Stimulated activated CD8-positive, alpha-beta memory T cell treated with anti-CD3 and anti-CD28 coated beads, Interleukin-12 subunit alpha, Interleukin-12 subunit beta, amount 100 ng/mL, for 4 hours (primary cell): ENCODE measurements at regions not wholly inside any gene's neighbourhood (a gene's known extent, or its start where the extent isn't known, plus 50 kb on each side); places are given as distances from the start of the nearest gene placed in this dataset.
A peak's percentile ranks its signal among the peaks of the same experiment; 100 is the strongest.
"Not testable (repeated sequence)": the region's sequence is repeated elsewhere in the genome, so short reads cannot be mapped to it uniquely, and the experiment has no call there.

Source experiments
- DNase-seq: peaks from one replicate; pipeline ENCODE4 v3.0.0-alpha.2; 2020; ENCODE audit warnings: low read depth

DNA sequence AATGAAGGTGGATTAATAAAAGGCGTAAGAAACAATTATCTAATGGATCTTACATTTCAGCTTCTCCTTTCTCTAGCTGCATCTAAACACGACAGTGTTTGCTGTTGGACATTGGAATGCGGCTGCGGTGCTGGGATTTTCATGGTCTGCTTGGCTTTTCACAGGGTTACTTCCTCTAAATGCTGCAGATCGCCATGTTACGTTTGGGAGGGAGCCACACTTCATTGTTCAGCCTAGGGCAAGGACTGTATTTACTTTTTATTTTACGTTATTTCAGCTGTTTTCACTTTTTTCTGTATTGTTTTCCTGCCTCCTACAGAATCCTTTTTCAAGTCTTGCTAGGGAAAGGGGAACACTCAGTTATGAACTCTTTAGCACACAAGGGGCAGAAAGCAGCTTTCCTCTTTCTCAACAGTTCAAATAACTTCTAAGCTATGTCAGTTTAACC is 97.9 kb upstream of the MTHFD1L start:
- no peak for DNase-seq

DNA sequence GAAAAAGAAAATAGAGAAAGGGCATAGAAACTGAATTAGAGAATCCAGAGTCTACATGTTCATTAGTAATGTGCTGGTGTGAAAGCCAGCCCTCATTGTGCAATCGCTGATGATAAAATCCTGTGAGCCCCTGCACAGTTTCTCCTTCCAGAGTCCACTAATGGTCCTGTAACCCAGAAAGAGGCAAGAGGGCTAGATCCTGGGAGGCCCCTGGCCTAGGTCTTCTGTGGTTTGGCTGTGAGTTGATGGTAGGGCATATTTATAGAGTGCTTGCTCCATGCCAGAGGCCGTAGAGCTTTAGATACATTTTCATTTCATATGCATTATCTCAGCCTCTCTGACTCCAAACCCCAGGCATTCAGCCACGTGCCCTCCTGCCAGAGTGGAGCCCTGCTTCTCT is 94.9 kb upstream of the MTHFD1L start:
- no peak for DNase-seq

DNA sequence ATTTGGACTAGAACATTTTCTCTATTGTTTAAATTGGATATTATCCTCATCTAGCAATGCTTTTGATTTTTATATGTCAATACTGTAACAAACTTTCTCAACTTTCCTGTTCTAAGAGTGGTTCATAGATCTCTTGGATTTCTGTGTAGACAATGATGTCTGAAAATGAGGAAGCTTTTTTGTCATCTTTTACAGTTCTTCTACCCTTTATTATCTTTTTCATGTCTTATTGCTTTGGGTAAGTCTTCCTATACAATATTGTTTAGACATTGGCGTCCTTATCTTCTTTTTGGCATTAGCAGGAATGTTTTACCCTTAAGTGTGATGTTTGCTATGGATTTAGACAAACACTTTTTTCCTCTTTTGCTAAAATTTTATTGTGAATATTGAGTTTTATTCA is 91.5 kb upstream of the MTHFD1L start:
- DNase-seq, result no peak

DNA sequence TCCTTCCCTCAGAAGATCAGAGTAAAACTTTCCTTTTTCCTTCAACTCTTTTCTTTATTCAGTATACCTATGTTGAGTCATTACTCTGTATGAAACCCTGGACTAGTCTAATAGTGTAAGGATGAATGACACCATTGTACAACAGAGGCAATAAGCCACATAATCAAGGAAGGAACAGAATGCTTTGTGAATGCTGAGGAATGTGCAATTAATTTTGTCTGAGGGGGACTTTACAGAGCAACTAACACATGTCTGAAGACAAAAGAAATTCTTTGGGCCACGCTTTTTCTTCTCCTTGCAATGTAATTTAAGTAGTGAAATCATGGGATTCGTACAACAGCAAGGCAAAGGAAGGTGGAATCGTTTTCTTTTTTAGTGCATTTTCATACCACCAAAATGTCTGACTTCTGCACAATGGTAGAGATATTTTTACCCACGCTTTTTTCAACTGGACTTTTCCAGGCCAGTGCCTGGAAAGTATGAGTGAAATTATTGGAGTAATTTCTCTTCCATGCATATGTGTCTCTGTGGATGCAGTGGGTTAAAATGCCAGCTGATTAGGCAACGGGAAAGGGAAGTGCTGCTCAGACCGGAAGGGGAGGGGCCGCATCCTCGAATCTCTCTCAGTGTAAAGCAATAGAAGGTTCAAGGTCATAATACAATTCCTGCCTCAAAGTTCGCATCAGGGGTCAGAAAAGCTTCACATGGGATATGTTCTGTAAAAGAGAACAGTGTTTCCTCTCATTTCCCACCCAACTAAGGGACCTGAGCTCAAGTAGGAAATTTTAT is 89.9 kb upstream of the MTHFD1L start:
- DNase-seq, result no peak

DNA sequence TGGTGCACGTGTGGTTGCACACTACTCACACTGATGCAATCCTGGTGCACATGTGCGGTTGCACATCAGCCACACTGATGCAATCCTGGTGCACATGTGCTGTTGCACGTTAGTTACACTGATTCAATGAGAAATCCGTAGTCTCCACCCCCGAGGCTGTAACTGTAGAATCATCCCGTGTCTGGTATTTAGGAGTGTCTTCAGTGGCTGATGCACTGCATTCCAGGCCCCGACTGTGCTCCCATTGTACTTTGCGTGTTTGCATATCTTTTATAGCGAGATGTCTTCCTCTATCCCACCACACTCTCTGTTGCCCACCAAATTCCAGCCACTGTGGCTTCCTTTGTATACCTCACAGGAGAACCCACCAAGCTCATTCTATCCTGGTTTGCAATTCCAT is 87.8 kb upstream of the MTHFD1L start:
- no peak for DNase-seq

DNA sequence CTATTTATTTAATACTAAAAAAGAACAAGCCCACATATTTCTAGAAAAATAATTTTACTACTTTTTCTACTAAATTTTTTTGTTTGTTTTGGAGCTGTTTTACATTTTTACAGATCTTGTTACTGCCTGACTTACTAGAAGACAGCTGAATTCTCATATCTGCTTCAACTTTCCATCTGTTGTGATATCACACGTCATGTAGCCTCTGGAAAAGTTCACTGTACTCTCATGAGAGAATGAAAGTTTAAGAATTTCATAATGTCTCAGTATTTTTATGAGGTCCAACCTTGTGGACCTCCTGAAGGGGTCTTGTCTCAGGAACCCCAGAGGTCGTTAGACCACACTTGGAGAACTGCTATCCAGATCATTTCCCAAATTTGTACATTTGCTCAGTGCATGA is 81.7 kb upstream of the MTHFD1L start:
- no peak for DNase-seq

DNA sequence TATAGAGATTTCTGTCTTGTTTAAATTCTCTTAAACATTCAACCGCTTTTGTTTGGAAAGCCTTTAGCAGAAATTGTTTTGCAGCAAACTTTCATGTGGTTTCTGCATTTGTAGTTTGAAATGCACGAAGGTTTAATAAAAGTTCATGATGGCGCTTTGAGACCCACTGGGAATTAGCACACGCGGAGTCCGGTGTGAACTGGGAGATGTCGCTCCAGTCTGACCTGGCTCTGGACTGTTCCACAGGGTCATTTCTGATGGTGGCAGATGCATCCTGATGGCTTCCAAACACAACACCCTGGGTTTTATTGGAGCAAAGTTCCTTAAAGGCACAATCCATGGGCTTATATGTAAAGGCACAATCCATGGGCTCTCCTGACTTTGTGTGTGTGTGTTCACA is 78.1 kb upstream of the MTHFD1L start:
- DNase-seq, result no peak

DNA sequence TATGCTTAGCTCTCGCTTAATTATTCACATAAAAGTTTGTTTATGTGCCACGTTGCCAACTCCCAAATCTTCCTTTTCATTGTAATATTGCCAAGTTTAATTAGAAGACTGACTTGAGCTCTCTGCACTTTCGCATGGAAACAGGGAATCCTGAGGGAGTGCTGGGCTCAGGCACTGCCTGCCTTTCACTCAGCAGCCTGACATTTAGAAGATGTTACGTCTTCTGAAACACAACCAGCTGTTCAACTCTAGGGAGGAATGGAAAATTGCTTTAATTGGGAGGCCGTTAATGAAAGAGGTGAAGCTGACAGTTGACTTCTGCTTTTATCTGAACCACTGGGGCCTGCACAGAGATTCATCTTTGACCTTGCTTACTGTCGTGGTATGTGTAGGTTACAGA is 77.4 kb upstream of the MTHFD1L start:
- no peak for DNase-seq

DNA sequence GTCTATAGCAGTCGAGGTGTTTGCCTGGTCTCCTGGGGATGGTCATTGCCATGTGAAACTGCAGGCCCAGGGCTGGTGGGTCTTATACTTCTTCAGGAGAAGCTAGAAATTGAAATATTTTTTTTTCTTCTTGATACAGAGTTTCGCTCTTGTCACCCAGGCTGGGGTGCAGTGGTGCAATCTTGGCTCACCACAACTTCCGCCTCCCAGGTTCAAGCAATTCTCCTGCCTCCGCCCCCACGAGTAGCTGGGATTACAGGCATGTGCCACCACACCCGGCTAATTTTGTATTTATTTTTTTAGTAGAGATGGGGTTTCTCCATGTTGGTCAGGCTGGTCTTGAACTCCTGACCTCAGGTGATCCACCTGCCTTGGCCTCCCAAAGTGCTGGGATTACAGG is 75.6 kb upstream of the MTHFD1L start:
- not testable (repeated sequence) for DNase-seq

DNA sequence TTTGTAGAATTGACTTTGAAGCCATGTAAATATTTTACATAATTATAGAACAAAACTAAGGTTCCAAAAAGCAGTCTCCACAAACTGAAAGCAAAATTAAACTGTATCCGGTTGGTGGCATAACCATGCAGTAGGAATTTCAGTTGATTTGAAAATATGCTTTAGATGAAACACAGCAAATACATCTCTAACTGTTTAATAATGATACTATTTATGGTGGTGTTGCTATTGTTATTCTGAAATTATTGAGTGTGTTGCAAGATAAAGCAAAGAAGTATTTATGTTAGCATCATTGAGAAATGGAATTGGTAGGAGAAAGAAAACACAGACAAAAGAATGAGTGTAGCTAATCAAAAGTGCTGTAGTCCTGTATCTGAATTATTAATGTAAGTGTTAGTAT is 73.8 kb upstream of the MTHFD1L start:
- no peak for DNase-seq

DNA sequence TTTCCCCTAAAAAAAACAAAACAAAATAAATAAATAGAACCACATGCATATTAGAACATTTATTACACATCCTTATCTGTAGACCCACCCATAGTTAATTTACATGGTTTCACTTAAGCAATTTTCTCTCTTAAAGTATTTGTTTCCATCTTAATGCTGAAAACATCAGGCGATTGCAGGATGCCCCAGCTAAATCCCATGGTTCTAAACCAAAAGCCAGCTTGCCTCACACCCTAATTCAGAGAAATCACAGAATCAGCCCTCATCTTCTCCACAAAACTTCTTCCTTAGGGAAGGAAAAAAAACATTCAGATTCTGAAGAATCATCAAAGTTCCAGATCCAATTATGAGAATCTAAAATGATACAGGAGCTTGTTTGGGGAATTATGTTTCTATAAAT is 67.6 kb upstream of the MTHFD1L start:
- DNase-seq, result no peak

DNA sequence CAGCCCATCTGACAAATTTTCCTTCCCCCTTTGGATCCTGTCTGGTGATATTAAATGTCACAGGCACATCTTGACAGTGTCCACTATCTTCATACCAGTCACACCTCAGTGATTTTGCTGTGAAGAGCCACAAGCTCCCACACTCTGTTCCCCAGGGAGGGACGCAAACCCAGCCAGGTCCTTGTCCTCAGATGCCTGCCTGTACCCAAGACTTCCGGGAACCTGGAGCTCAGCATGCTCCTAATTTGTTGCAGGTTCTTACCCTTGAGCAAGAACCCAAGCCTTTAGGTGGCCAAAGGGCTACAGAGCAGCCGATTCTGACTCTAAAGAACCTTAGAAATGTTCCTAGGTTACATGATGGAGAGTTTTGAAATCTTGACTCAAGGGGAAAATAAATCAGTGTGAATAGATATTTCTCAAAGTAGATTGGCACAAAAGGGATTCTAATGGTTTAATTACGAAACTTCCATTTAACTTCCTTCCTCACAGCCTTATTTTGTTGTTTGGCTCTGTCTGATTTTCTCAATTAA is 66.2 kb upstream of the MTHFD1L start:
- DNase-seq, result no peak

DNA sequence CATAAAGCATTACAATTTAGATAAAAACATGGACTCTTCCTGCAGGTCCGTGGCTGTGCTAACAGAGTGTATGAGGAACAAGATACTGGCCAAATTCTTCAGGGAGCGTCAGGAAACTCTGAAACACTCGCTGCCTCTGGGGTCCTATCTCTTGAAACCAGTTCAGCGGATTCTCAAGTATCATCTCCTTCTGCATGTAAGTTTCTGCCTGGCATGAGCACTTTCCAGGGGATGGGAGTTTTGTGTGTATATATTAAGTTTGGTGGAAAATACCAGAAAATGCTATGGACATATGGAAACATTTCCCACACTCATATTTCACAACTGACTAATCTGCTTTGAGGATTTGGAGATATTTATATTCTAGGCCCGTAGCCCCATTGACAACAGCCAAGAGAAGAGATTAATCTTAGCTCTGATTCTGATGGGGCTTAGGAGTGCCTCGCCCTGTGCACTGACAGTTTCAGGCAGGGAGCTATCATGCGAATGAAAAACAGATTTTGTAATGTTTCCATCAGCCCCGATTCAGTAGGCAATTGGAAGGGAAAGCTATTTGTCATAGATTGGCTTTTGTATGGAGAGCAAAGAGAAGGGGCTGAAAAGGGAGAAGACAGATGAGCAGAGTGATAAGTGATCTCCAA is 64.7 kb upstream of the MTHFD1L start:
- DNase-seq, result no peak

DNA sequence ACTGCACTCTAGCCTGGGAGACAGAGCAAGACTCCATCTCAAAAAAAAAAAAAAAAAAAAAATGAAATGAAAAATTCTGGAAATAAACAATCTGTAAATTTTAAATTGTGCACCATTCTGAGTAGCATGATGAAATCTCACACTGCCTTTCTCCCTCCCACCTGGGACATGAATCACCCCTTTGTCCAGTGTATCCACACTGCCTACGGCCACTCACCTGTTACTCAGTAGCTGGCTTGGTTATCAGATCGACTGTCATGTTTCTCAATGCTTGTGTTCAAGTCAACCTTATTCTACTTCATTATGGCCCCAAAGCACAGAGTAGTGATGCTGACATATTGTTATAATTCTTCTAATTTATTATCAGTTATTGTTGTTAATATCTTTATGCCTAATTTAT is 58.7 kb upstream of the MTHFD1L start:
- DNase-seq, result no peak

DNA sequence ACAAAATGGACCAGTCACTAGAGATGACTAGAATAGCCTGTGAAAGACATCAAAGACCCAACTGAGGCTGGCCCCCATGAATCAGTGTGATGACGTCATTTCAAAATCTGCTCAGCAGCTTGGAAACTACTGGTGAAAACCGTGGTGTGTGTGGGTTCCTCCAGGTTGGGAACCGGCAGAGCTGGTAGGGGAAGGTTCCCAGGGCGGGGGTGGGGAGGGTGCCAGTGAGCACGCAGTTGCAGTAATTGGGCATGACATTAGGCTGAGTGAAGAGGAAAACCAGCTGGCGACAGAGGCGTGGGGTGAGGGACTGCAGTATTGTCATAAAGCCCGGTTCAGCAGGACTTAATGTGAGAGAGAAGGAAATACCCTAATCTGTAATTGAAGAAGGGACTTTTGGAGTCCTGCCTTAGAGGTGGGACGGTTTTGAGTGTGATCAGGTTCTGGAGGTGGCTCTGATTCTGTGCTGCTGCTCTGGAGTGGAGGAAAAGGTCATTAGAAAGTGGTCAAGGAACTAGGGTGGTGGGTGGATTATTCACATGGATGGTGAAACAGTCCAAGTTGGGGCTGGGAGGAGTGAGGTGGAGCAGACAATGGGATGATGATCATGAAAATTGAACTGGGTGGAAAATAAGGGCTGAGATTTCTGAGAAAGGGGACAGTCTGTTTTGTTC is 52.0 kb upstream of the MTHFD1L start:
- DNase-seq, result peak; percentile 12

DNA sequence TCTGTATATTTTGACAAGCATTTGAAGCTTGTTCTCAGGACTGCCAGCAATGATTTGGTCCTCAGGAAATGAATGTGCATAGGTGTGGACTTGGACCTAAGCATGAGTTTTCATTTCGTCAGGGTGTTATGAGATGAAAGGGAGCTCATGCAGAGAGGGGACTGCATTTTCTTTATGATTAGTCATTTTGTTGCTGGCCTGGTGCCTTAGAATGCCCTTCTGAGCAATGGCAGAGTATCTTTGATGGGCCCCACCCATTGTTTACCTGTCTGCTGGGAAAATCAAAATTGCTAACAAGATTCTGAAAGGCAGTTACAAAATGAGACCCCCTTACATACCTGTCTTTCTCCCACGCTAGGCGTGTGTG is 51.5 kb upstream of the MTHFD1L start:
- DNase-seq, result no peak
